ENCODE measurements at regions not wholly inside any gene's neighbourhood (a gene's known extent, or its start where the extent isn't known, plus 50 kb on each side); places are given as distances from the start of the nearest gene placed in this dataset.

DNA sequence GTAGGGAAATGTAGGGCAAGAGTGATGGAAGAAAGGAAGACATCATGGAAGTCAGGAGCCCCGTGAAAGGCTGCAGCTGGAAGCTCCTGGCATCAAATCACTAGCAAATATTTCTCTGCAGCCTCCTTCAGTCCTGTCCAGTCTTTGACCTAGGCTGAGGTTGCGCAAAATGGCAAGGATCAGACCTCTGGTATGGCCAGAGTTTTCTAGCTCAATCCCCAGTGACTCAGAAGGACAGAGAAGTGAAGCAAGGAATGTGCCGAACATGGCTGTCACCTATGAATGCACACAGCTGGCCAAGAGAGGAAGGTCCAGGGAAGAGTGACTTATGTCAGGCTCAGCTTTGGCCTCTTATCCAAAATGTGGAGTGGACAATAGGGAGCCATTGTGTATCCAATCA lies 71.1 kb upstream of the PHOX2B start:
- TF ChIP-seq EZH2 (IDR thresholded peaks at IDR 0.05; ENCODE audit: insufficient read depth, poor library complexity, severe bottlenecking) (no peak), EZH2phosphoT487 (IDR thresholded peaks at IDR 0.05; ENCODE audit: insufficient read depth, low read depth) (no peak)

Data from GM23248 (cell line).